ENCODE measurements at regions not wholly inside any gene's neighbourhood (a gene's known extent, or its start where the extent isn't known, plus 50 kb on each side); places are given as distances from the start of the nearest gene placed in this dataset.

GRCh38 chr7:68682910-68683309, 915.4 kb upstream of the AUTS2 start:
- no peak for DNase-seq
- CTCF ChIA-PET: no interaction called here
- no peaks in the 10 kb centered on the region for H4K20me1 ChIP-seq (ENCODE audit: insufficient read depth, low read length)
- H2BK5ac ChIP-seq (ENCODE audit: low read depth, low read length, poor library complexity, severe bottlenecking): no peak overlapping the region
- peaks cover 6% of the 10 kb centered on the region for H3K9me3 ChIP-seq (ENCODE audit: control insufficient read depth, insufficient read depth, low read length)
- no peaks in the 10 kb centered on the region for H3K4me1 ChIP-seq (ENCODE audit: control insufficient read depth, insufficient read depth, low read length)
- no peak overlapping the region for H4K8ac ChIP-seq (ENCODE audit: low read depth in 2 of 2, low read length in 2 of 2)
- TF ChIP-seq MAFK (IDR thresholded peaks at IDR 0.05; ENCODE audit: low read depth, low read length) (no peak), SMC3 (IDR thresholded peaks at IDR 0.05; ENCODE audit: low read depth, low read length) (no peak), FOS (IDR thresholded peaks at IDR 0.05; ENCODE audit: low read depth, low read length) (no peak), CEBPB (IDR thresholded peaks at IDR 0.05; ENCODE audit: low read depth, low read length) (no peak), NFE2L2 (IDR thresholded peaks at IDR 0.05; ENCODE audit: low read depth, low read length) (no peak), MAZ (IDR thresholded peaks at IDR 0.05; ENCODE audit: borderline replicate concordance, low read depth, low read length) (no peak), MXI1 (IDR thresholded peaks at IDR 0.05; ENCODE audit: borderline replicate concordance, low read depth, low read length) (no peak), RFX5 (IDR thresholded peaks at IDR 0.05; ENCODE audit: low read depth, low read length) (no peak), RAD21 (IDR thresholded peaks at IDR 0.05; ENCODE audit: low read length) (no peak), POLR2A (IDR thresholded peaks at IDR 0.05; ENCODE audit: low read depth, low read length) (no peak), CHD1 (IDR thresholded peaks at IDR 0.05; ENCODE audit: low read depth, low read length) (no peak), USF2 (IDR thresholded peaks at IDR 0.05; ENCODE audit: low read depth, low read length) (no peak)
- TF ChIP-seq, protein P1, sequence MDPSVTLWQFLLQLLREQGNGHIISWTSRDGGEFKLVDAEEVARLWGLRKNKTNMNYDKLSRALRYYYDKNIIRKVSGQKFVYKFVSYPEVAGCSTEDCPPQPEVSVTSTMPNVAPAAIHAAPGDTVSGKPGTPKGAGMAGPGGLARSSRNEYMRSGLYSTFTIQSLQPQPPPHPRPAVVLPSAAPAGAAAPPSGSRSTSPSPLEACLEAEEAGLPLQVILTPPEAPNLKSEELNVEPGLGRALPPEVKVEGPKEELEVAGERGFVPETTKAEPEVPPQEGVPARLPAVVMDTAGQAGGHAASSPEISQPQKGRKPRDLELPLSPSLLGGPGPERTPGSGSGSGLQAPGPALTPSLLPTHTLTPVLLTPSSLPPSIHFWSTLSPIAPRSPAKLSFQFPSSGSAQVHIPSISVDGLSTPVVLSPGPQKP (IDR thresholded peaks at IDR 0.05; ENCODE audit: borderline replicate concordance, low read depth, low read length): no peak
- TF ChIP-seq, protein P2, sequence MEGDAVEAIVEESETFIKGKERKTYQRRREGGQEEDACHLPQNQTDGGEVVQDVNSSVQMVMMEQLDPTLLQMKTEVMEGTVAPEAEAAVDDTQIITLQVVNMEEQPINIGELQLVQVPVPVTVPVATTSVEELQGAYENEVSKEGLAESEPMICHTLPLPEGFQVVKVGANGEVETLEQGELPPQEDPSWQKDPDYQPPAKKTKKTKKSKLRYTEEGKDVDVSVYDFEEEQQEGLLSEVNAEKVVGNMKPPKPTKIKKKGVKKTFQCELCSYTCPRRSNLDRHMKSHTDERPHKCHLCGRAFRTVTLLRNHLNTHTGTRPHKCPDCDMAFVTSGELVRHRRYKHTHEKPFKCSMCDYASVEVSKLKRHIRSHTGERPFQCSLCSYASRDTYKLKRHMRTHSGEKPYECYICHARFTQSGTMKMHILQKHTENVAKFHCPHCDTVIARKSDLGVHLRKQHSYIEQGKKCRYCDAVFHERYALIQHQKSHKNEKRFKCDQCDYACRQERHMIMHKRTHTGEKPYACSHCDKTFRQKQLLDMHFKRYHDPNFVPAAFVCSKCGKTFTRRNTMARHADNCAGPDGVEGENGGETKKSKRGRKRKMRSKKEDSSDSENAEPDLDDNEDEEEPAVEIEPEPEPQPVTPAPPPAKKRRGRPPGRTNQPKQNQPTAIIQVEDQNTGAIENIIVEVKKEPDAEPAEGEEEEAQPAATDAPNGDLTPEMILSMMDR (conservative IDR thresholded peaks at IDR 0.05; ENCODE audit: low read depth, low read length): no peak
- H3K9ac ChIP-seq (ENCODE audit: low read depth, low read length): no peak overlapping the region
- H3K4me2 ChIP-seq (ENCODE audit: low read depth, low read length): no peak overlapping the region
- no peak overlapping the region for H3K56ac ChIP-seq (ENCODE audit: extremely low read depth, insufficient read depth, low read length)
- H3K14ac ChIP-seq (replicated peaks; ENCODE audit: low read depth, low read length): no peak overlapping the region
- no peak overlapping the region for H4K5ac ChIP-seq (ENCODE audit: low read depth, low read length)
- no peak overlapping the region for H2BK20ac ChIP-seq (ENCODE audit: low read depth, low read length)
- H3K23ac ChIP-seq (ENCODE audit: low read depth, low read length): no peak overlapping the region
- no peaks in the 10 kb centered on the region for H3K9me1 ChIP-seq (ENCODE audit: insufficient read depth, low read length)
- H4K91ac ChIP-seq (ENCODE audit: insufficient read depth, low read depth, low read length): no peak overlapping the region
- no peak overlapping the region for H3K27ac ChIP-seq (ENCODE audit: insufficient read depth, low read length)
- H2AFZ ChIP-seq (replicated peaks; ENCODE audit: low read length, poor library complexity): no peak overlapping the region
- H3K36me3 ChIP-seq (ENCODE audit: control insufficient read depth, insufficient read depth, low read length): no peaks in the 10 kb centered on the region
- no peaks in the 10 kb centered on the region for H3K27me3 ChIP-seq (ENCODE audit: control insufficient read depth, insufficient read depth, low read length)
- H3K18ac ChIP-seq (ENCODE audit: low read depth, low read length): no peak overlapping the region
- POLR2A ChIA-PET (ENCODE audit: unreplicated experiment): interaction anchor here (0.6 kb wide), 1 partner anchor 11 kb away, joined by 3 read pairs; no protein-coding TSS in a partner anchor
- in situ Hi-C loops (cut with MboI; ENCODE audit: low sequenced_read_pairs) (no loop called here), intact Hi-C loops (cut with micrococcal nuclease) (no loop called here), dilution Hi-C loops (cut with HindIII; ENCODE audit: low sequenced_read_pairs, unreplicated experiment) (no loop called here)
- no TSS peak for BruUV-seq (replicated peaks)
- no peak overlapping the region for H3K4me3 ChIP-seq (ENCODE audit: insufficient read depth, low read depth, low read length)
- no peak overlapping the region for H3K4ac ChIP-seq (ENCODE audit: low read depth, low read length)
- H2AK9ac ChIP-seq (replicated peaks; ENCODE audit: low read depth, low read length, poor library complexity): no peak overlapping the region
- H2AK5ac ChIP-seq (ENCODE audit: low read depth, low read length): no peak overlapping the region
- no CpG with 5 or more reads among the region's 5 CpGs for WGBS, 2 experiments (ENCODE audit: extremely low coverage in 2 of 2, insufficient read length in 1 of 2)
- ATAC-seq (ENCODE audit: low read depth): no peak
- no peak overlapping the region for H2BK15ac ChIP-seq (ENCODE audit: low read depth, low read length)
- H3K79me1 ChIP-seq (ENCODE audit: low read depth in 1 of 2, low read length in 2 of 2): no peaks in the 10 kb centered on the region
- no peak overlapping the region for H2BK120ac ChIP-seq (ENCODE audit: low read depth, low read length)

Data from IMR-90 (cell line).